Stimulated activated naive B cell treated with anti-CD40 and anti-IgM and Interleukin-4, amounts not matched to agents 10 μg/mL and 1 μg/mL and 100 μg/mL, for 72 hours (primary cell): ENCODE measurements at regions not wholly inside any gene's neighbourhood (a gene's known extent, or its start where the extent isn't known, plus 50 kb on each side); places are given as distances from the start of the nearest gene placed in this dataset.

Experiments
- ATAC-seq, 2 donors: fragments of 150-1000 bp; cut with Tn5 transposase; replicated peaks; 2 replicates each; pipeline ENCODE4 v1.10.0; 2021; ENCODE audit warnings: moderate library complexity in 1 of 2
- DNase-seq: peaks from one replicate; pipeline ENCODE4 v3.0.0; 2021
- H3K27ac Mint-ChIP-seq: one replicate; pipeline ENCODE4 v1.8.0; 2022; ENCODE audit warnings: mild to moderate bottlenecking, mixed read lengths
- H3K27me3 Mint-ChIP-seq, 2 donors: one replicate each; pipeline ENCODE4 v1.8.0; 2022; ENCODE audit warnings: mixed read lengths in 2 of 2
- H3K36me3 Mint-ChIP-seq, 2 donors: one replicate each; pipeline ENCODE4 v1.8.0; 2022; ENCODE audit warnings: mixed read lengths in 2 of 2, mild to moderate bottlenecking in 1 of 2
- H3K4me1 Mint-ChIP-seq, 2 donors: one replicate each; pipeline ENCODE4 v1.8.0; 2022; ENCODE audit warnings: mixed read lengths in 2 of 2, mild to moderate bottlenecking in 1 of 2
- H3K4me3 Mint-ChIP-seq, 2 donors: one replicate each; pipeline ENCODE4 v1.8.0; 2022; ENCODE audit warnings: mild to moderate bottlenecking in 2 of 2, mixed read lengths in 2 of 2, moderate library complexity in 1 of 2
- H3K9me3 Mint-ChIP-seq, 2 donors: one replicate each; pipeline ENCODE4 v1.8.0; 2022; ENCODE audit warnings: mixed read lengths in 2 of 2, mild to moderate bottlenecking in 1 of 2

GRCh38 chr20:58081846-58082245 lies 146.6 kb downstream of the ANKRD60 start:
- H3K4me1 Mint-ChIP-seq: no peaks in the 10 kb centered on the region
- DNase-seq (no peak), ATAC-seq (no peak)
- peaks cover 0 to 3% of the 10 kb centered on the region in 2 donors for H3K9me3 Mint-ChIP-seq
- H3K36me3 Mint-ChIP-seq: no peaks in the 10 kb centered on the region
- no peak overlapping the region for H3K27ac Mint-ChIP-seq
- peaks cover 23 to 26% of the 10 kb centered on the region in 2 donors for H3K27me3 Mint-ChIP-seq
- H3K4me3 Mint-ChIP-seq: no peak overlapping the region

DNA sequence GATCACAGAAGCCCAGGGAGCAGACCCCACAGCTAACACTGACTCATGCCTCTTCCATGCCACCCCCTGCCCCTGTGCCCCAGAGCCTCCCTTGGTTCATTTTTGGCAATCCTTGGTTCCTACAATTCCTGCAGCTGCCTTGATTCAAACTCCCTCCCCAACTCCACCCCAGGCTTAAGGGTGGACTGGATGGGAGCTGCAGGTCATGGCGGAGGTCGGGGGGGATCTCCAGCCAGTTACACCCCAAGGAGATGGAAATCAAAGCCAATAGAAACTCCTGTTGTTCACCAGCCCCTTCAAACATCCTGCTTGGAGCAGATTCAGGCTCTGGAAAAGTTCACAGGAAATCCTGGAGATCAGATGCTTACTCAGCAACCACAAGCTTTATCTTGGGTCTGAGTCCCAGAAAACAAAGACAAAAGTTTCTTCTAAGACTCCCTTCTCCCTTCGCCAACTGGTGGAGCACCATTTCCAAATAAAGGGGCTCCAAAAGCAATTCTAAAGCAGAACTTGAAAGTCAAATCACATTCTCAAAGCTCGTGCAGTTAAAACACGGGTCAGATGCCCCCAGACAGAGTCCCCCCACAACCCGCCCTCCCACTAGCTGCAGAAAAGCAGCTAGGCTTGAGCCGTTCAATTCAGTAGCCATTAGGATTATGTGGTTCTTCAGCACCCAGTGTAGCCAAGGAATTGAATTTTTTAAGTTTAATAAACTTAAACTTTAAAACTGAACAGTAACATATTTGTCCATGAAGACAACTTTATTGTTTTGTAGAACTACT lies 149.5 kb downstream of the ANKRD60 start:
- Mint-ChIP-seq H3K36me3 (no peaks in the 10 kb centered on the region), H3K4me3 (no peak overlapping the region), H3K9me3 (peaks cover 0 to 3% of the 10 kb centered on the region in 2 donors), H3K27ac (no peak overlapping the region), H3K27me3 (peaks cover 42 to 43% of the 10 kb centered on the region in 2 donors), H3K4me1 (peaks cover 8 to 10% of the 10 kb centered on the region in 2 donors)
- DNase-seq (no peak), ATAC-seq (no peak)

DNA sequence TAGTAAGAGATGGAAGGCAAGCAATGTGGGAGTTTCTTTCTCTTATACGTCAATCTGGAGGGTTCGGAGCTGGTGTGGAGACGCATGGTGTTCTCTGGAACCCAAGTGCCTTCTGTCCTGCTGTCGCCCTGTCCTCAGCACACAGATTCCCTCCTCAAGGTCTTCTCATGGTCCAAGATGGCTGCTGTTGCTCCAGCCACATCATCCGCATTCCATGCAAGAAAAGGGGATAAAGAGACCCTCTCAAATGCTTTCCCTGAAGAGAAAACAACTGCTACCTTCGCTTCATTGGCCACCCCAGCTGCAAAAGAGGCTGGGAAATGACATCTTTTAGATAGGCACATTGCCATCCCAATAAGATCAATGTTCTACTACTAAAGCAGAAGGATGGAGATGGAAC lies 151.2 kb downstream of the ANKRD60 start:
- Mint-ChIP-seq H3K36me3 (no peaks in the 10 kb centered on the region), H3K4me1 (peaks cover 8 to 10% of the 10 kb centered on the region in 2 donors), H3K27ac (no peak overlapping the region), H3K9me3 (peaks cover 0 to 3% of the 10 kb centered on the region in 2 donors), H3K4me3 (no peak overlapping the region), H3K27me3 (peaks cover 53 to 54% of the 10 kb centered on the region in 2 donors)
- no peak for DNase-seq
- no peak for ATAC-seq

- peaks cover 56 to 59% of the 10 kb centered on the region in 2 donors for H3K27me3 Mint-ChIP-seq
Measured at GRCh38 chr20:58076405-58076804, 152.0 kb downstream of the ANKRD60 start.

GRCh38 chr20:58075586-58076345 lies 152.7 kb downstream of the ANKRD60 start:
- no peak for DNase-seq
- no peak overlapping the region for H3K4me3 Mint-ChIP-seq
- ATAC-seq: no peak
- H3K27me3 Mint-ChIP-seq: peaks cover 59 to 63% of the 10 kb centered on the region in 2 donors
- peaks cover 8 to 10% of the 10 kb centered on the region in 2 donors for H3K4me1 Mint-ChIP-seq
- H3K27ac Mint-ChIP-seq: no peak overlapping the region
- peaks cover 0 to 3% of the 10 kb centered on the region in 2 donors for H3K9me3 Mint-ChIP-seq
- no peaks in the 10 kb centered on the region for H3K36me3 Mint-ChIP-seq

More at GRCh38 chr20:58076405-58076804, 152.0 kb downstream of the ANKRD60 start:
- ATAC-seq: no peak
- Mint-ChIP-seq H3K27ac (no peak overlapping the region), H3K4me1 (peaks cover 8 to 10% of the 10 kb centered on the region in 2 donors), H3K9me3 (peaks cover 0 to 3% of the 10 kb centered on the region in 2 donors), H3K36me3 (no peaks in the 10 kb centered on the region), H3K4me3 (no peak overlapping the region)
- no peak for DNase-seq

DNA sequence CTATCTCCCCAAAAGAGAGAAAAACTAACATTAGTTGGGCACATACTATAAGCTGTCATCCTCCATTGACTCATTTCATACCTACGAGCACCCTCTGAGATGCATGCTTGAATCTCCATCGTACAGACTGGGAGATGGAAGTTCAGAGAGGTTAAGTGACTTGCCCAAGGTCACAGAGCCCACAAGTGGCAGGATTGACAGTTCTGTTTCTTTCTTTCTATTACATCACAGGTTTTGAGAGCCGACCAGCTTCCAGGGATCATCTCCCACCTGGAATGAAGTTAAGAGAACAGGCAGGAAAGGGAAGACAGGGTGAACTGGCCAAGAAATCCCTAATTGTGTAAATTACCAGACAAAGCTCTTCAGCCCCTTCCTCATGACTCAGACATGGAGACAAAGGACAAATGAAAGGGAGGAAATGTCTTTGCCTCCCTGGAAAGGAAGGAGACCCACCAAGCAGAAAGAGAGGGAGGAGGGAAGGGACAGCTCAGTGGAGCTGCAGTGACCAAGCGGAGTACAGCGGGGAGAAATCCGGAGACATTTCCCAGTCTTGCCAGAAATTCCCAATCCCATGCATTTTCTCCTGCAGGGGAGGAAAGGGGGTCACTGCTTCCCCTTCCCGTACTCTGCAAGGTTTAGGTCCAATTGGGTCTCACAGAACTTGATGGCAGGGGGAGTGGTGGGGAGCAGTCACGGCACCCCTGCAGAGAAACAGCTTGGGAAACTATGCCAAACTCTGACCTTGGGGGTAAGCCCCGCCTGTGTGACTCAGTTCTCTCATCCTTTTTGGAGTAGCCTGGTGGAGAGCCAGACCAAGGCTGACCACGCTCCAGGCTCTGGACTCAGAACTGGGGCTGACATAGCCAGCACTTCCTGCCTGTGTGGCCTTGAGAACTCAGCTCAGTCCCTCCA lies 154.3 kb downstream of the ANKRD60 start:
- H3K27me3 Mint-ChIP-seq: peaks cover 64 to 76% of the 10 kb centered on the region in 2 donors

GRCh38 chr20:58072695-58073671 lies 155.5 kb downstream of the ANKRD60 start:
- H3K4me3 Mint-ChIP-seq: no peak overlapping the region

More for the DNA sequence above, 154.3 kb downstream of the ANKRD60 start:
- Mint-ChIP-seq H3K36me3 (no peaks in the 10 kb centered on the region), H3K4me1 (peaks cover 8 to 10% of the 10 kb centered on the region in 2 donors), H3K9me3 (peaks cover 0 to 3% of the 10 kb centered on the region in 2 donors), H3K4me3 (no peak overlapping the region), H3K27ac (no peak overlapping the region)
- no peak for DNase-seq
- peak in 1 of 2 donors; percentile 21 for ATAC-seq

GRCh38 chr20:58071991-58072390 lies 156.5 kb downstream of the ANKRD60 start:
- peaks cover 8 to 10% of the 10 kb centered on the region in 2 donors for H3K4me1 Mint-ChIP-seq
- ATAC-seq: no peak
- no peak overlapping the region for H3K27ac Mint-ChIP-seq
- no peak overlapping the region for H3K4me3 Mint-ChIP-seq
- no peaks in the 10 kb centered on the region for H3K36me3 Mint-ChIP-seq
- H3K9me3 Mint-ChIP-seq: peaks cover 2 to 3% of the 10 kb centered on the region in 2 donors
- DNase-seq: no peak
- H3K27me3 Mint-ChIP-seq: peaks cover 56 to 68% of the 10 kb centered on the region in 2 donors

More at GRCh38 chr20:58072695-58073671, 155.5 kb downstream of the ANKRD60 start:
- no peak for ATAC-seq
- Mint-ChIP-seq H3K9me3 (peaks cover 3% of the 10 kb centered on the region in 2 donors), H3K27me3 (peaks cover 65 to 78% of the 10 kb centered on the region in 2 donors), H3K36me3 (no peaks in the 10 kb centered on the region), H3K27ac (no peak overlapping the region), H3K4me1 (peaks cover 8 to 10% of the 10 kb centered on the region in 2 donors)
- no peak for DNase-seq

GRCh38 chr20:58071298-58071697 lies 157.2 kb downstream of the ANKRD60 start:
- no peak for ATAC-seq
- H3K27me3 Mint-ChIP-seq: peaks cover 53 to 64% of the 10 kb centered on the region in 2 donors
- DNase-seq: no peak
- peaks cover 8 to 10% of the 10 kb centered on the region in 2 donors for H3K4me1 Mint-ChIP-seq
- no peak overlapping the region for H3K4me3 Mint-ChIP-seq
- no peak overlapping the region for H3K27ac Mint-ChIP-seq
- H3K36me3 Mint-ChIP-seq: no peaks in the 10 kb centered on the region
- peaks cover 0 to 3% of the 10 kb centered on the region in 2 donors for H3K9me3 Mint-ChIP-seq

- no peak for ATAC-seq
Measured at GRCh38 chr20:58070664-58071196, 157.7 kb downstream of the ANKRD60 start.

GRCh38 chr20:58069796-58070663 lies 158.4 kb downstream of the ANKRD60 start:
- no peak for DNase-seq
- Mint-ChIP-seq H3K27me3 (peaks cover 44 to 52% of the 10 kb centered on the region in 2 donors), H3K36me3 (no peaks in the 10 kb centered on the region), H3K27ac (no peak overlapping the region), H3K4me3 (no peak overlapping the region), H3K9me3 (peaks cover 0 to 3% of the 10 kb centered on the region in 2 donors), H3K4me1 (peaks cover 5 to 6% of the 10 kb centered on the region in 2 donors)
- no peak for ATAC-seq

More at GRCh38 chr20:58070664-58071196, 157.7 kb downstream of the ANKRD60 start:
- Mint-ChIP-seq H3K9me3 (peaks cover 0 to 3% of the 10 kb centered on the region in 2 donors), H3K4me1 (peaks cover 8 to 10% of the 10 kb centered on the region in 2 donors), H3K36me3 (no peaks in the 10 kb centered on the region), H3K27ac (no peak overlapping the region), H3K4me3 (no peak overlapping the region), H3K27me3 (peaks cover 48 to 58% of the 10 kb centered on the region in 2 donors)
- DNase-seq: no peak

GRCh38 chr20:58069207-58069606 lies 159.2 kb downstream of the ANKRD60 start:
- no peaks in the 10 kb centered on the region for H3K36me3 Mint-ChIP-seq
- peaks cover 0 to 2% of the 10 kb centered on the region in 2 donors for H3K4me1 Mint-ChIP-seq
- no peak overlapping the region for H3K27ac Mint-ChIP-seq
- peaks cover 39 to 57% of the 10 kb centered on the region in 2 donors for H3K27me3 Mint-ChIP-seq
- no peak for ATAC-seq
- peaks cover 0 to 3% of the 10 kb centered on the region in 2 donors for H3K9me3 Mint-ChIP-seq
- no peak for DNase-seq
- H3K4me3 Mint-ChIP-seq: no peak overlapping the region
